ENCODE measurements at regions not wholly inside any gene's neighbourhood (a gene's known extent, or its start where the extent isn't known, plus 50 kb on each side); places are given as distances from the start of the nearest gene placed in this dataset.
"Not testable (repeated sequence)": the region's sequence is repeated elsewhere in the genome, so short reads cannot be mapped to it uniquely, and the experiment has no call there.

GRCh38 chr4:15337168-15337657 lies 90.6 kb upstream of the C1QTNF7 start:
- TF ChIP-seq, protein P1, sequence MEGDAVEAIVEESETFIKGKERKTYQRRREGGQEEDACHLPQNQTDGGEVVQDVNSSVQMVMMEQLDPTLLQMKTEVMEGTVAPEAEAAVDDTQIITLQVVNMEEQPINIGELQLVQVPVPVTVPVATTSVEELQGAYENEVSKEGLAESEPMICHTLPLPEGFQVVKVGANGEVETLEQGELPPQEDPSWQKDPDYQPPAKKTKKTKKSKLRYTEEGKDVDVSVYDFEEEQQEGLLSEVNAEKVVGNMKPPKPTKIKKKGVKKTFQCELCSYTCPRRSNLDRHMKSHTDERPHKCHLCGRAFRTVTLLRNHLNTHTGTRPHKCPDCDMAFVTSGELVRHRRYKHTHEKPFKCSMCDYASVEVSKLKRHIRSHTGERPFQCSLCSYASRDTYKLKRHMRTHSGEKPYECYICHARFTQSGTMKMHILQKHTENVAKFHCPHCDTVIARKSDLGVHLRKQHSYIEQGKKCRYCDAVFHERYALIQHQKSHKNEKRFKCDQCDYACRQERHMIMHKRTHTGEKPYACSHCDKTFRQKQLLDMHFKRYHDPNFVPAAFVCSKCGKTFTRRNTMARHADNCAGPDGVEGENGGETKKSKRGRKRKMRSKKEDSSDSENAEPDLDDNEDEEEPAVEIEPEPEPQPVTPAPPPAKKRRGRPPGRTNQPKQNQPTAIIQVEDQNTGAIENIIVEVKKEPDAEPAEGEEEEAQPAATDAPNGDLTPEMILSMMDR (IDR thresholded peaks at IDR 0.05; ENCODE audit: low read depth, low read length, poor library complexity, severe bottlenecking), result not testable (repeated sequence)
- not testable (repeated sequence) for TF ChIP-seq EZH2phosphoT487 (IDR thresholded peaks at IDR 0.05; ENCODE audit: borderline replicate concordance, low read length)

All from DOHH2 (cell line).